ENCODE measurements at regions not wholly inside any gene's neighbourhood (a gene's known extent, or its start where the extent isn't known, plus 50 kb on each side); places are given as distances from the start of the nearest gene placed in this dataset.

DNA sequence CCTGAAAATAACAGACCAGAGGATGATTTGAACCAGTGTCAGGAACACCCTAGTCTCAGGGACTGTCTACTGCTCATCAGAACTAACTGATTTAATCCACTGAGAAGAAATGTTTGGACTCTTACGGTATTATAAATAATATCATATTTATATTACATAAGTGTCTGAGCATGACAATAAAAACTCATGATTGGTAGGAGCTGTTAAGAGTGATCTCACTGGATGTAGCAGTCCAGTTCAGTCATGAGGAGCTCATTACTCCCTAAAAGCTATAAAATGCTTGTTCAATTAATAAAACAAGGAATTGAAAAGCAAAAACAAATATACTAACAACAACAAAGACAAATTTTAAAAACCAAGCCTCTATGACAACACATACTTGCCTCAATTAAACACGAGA, 68.8 kb upstream of the BCL9 start:
- no peak for DNase-seq (ENCODE audit: low spot score)
- Mint-ChIP-seq H3K9me3 (peaks cover 7% of the 10 kb centered on the region; the same call in 1 of the 3 replicates), H3K27ac (no peak overlapping the region), H3K4me3 (no peak overlapping the region), H3K36me3 (ENCODE audit: low read depth) (no peaks in the 10 kb centered on the region), H3K4me1 (no peaks in the 10 kb centered on the region), H3K27me3 (ENCODE audit: insufficient read depth, low read depth, poor library complexity) (peaks cover 1% of the 10 kb centered on the region)
- H3K79me2 ChIP-seq (replicated peaks; ENCODE audit: insufficient read depth), result no peaks in the 10 kb centered on the region
- H3K4me2 ChIP-seq, result no peak overlapping the region
- ATAC-seq, result no peak
- H3K4me3 ChIP-seq, result no peak overlapping the region
- H4K20me1 ChIP-seq (replicated peaks; ENCODE audit: insufficient read depth), result no peaks in the 10 kb centered on the region
- no peaks in the 10 kb centered on the region for H3K36me3 ChIP-seq (ENCODE audit: insufficient read depth)
- no peaks in the 10 kb centered on the region for H3K4me1 ChIP-seq (ENCODE audit: insufficient read depth)
- H3K27ac ChIP-seq (ENCODE audit: low read depth), result no peak overlapping the region
- TF ChIP-seq CREB1 (CRISPR knock-in tag; IDR thresholded peaks at IDR 0.05; ENCODE audit: low read depth) (no peak), EZH2 (IDR thresholded peaks at IDR 0.05; ENCODE audit: low read depth, unreplicated experiment) (no peak), EZH2phosphoT487 (IDR thresholded peaks at IDR 0.05; ENCODE audit: unreplicated experiment) (no peak)
- no peaks in the 10 kb centered on the region for H3F3A ChIP-seq (replicated peaks; ENCODE audit: low read depth)
- H2AFZ ChIP-seq, result no peak overlapping the region
- H3K27me3 ChIP-seq (ENCODE audit: insufficient read depth), result no peaks in the 10 kb centered on the region
- peaks cover 4% of the 10 kb centered on the region; the same call in 1 of the 2 replicates for H3K9me2 ChIP-seq (ENCODE audit: insufficient read depth)

DNA sequence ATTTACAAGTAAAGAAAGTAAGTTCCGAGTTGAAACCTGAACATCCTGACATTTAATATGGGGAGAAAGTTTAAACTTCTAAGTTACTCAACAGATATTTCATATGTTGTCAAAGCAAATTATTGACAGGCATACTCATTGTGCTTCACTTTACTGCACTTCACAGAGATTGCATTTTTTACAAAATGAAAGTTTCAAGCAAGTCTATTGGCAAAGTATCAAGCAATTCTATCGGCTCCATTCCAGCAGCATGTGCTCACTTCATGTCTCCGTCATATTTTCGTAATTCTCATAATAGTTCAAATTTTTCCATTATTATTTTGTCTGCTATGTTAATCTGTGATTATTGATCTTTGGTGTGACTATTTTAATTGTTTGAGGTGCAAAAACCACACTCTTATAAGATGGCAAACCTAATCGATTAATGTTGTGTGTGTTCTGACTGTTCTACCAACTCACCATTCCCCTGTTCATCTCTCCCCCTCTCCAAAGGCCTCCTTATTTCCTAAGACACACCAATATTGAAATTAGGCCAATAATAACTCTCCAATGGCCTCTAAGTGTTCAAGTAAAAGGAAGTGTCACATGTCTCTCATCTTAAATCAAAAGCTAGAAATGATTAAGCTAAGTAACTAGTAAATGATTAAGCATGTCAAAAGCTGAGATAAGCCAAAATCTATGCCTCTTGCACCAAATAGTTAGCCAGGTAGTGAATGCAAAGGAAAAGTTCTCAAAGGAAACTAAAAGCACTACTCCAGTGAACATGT, 68.2 kb upstream of the BCL9 start:
- no peaks in the 10 kb centered on the region for H4K20me1 ChIP-seq (replicated peaks; ENCODE audit: insufficient read depth)
- H3K27ac ChIP-seq (ENCODE audit: low read depth), result no peak overlapping the region
- peaks cover 2% of the 10 kb centered on the region for H3K27me3 Mint-ChIP-seq (ENCODE audit: insufficient read depth, low read depth, poor library complexity)
- H3K4me3 Mint-ChIP-seq, result no peak overlapping the region
- no peaks in the 10 kb centered on the region for H3K36me3 ChIP-seq (ENCODE audit: insufficient read depth)
- ATAC-seq (no peak), DNase-seq (ENCODE audit: low spot score) (no peak)
- H3K9me3 Mint-ChIP-seq, result no peaks in the 10 kb centered on the region
- no peaks in the 10 kb centered on the region for H3K36me3 Mint-ChIP-seq (ENCODE audit: low read depth)
- H3K9me2 ChIP-seq (ENCODE audit: insufficient read depth), result peaks cover 4% of the 10 kb centered on the region; the same call in 1 of the 2 replicates
- H3K27me3 ChIP-seq (ENCODE audit: insufficient read depth), result no peaks in the 10 kb centered on the region
- no peak overlapping the region for H3K27ac Mint-ChIP-seq
- H3K4me1 Mint-ChIP-seq, result no peaks in the 10 kb centered on the region
- H3K4me2 ChIP-seq, result no peak overlapping the region
- H3K4me3 ChIP-seq, result no peak overlapping the region
- H3F3A ChIP-seq (replicated peaks; ENCODE audit: low read depth), result no peaks in the 10 kb centered on the region
- H3K4me1 ChIP-seq (ENCODE audit: insufficient read depth), result no peaks in the 10 kb centered on the region
- H3K79me2 ChIP-seq (replicated peaks; ENCODE audit: insufficient read depth), result no peaks in the 10 kb centered on the region
- H2AFZ ChIP-seq, result no peak overlapping the region
- TF ChIP-seq CREB1 (CRISPR knock-in tag; IDR thresholded peaks at IDR 0.05; ENCODE audit: low read depth), result no peak
- TF ChIP-seq, protein P1, sequence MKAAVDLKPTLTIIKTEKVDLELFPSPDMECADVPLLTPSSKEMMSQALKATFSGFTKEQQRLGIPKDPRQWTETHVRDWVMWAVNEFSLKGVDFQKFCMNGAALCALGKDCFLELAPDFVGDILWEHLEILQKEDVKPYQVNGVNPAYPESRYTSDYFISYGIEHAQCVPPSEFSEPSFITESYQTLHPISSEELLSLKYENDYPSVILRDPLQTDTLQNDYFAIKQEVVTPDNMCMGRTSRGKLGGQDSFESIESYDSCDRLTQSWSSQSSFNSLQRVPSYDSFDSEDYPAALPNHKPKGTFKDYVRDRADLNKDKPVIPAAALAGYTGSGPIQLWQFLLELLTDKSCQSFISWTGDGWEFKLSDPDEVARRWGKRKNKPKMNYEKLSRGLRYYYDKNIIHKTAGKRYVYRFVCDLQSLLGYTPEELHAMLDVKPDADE (IDR thresholded peaks at IDR 0.05), result no peak
- no peak for TF ChIP-seq STAT1 (IDR thresholded peaks at IDR 0.05; ENCODE audit: unreplicated experiment)
- TF ChIP-seq, protein P2, sequence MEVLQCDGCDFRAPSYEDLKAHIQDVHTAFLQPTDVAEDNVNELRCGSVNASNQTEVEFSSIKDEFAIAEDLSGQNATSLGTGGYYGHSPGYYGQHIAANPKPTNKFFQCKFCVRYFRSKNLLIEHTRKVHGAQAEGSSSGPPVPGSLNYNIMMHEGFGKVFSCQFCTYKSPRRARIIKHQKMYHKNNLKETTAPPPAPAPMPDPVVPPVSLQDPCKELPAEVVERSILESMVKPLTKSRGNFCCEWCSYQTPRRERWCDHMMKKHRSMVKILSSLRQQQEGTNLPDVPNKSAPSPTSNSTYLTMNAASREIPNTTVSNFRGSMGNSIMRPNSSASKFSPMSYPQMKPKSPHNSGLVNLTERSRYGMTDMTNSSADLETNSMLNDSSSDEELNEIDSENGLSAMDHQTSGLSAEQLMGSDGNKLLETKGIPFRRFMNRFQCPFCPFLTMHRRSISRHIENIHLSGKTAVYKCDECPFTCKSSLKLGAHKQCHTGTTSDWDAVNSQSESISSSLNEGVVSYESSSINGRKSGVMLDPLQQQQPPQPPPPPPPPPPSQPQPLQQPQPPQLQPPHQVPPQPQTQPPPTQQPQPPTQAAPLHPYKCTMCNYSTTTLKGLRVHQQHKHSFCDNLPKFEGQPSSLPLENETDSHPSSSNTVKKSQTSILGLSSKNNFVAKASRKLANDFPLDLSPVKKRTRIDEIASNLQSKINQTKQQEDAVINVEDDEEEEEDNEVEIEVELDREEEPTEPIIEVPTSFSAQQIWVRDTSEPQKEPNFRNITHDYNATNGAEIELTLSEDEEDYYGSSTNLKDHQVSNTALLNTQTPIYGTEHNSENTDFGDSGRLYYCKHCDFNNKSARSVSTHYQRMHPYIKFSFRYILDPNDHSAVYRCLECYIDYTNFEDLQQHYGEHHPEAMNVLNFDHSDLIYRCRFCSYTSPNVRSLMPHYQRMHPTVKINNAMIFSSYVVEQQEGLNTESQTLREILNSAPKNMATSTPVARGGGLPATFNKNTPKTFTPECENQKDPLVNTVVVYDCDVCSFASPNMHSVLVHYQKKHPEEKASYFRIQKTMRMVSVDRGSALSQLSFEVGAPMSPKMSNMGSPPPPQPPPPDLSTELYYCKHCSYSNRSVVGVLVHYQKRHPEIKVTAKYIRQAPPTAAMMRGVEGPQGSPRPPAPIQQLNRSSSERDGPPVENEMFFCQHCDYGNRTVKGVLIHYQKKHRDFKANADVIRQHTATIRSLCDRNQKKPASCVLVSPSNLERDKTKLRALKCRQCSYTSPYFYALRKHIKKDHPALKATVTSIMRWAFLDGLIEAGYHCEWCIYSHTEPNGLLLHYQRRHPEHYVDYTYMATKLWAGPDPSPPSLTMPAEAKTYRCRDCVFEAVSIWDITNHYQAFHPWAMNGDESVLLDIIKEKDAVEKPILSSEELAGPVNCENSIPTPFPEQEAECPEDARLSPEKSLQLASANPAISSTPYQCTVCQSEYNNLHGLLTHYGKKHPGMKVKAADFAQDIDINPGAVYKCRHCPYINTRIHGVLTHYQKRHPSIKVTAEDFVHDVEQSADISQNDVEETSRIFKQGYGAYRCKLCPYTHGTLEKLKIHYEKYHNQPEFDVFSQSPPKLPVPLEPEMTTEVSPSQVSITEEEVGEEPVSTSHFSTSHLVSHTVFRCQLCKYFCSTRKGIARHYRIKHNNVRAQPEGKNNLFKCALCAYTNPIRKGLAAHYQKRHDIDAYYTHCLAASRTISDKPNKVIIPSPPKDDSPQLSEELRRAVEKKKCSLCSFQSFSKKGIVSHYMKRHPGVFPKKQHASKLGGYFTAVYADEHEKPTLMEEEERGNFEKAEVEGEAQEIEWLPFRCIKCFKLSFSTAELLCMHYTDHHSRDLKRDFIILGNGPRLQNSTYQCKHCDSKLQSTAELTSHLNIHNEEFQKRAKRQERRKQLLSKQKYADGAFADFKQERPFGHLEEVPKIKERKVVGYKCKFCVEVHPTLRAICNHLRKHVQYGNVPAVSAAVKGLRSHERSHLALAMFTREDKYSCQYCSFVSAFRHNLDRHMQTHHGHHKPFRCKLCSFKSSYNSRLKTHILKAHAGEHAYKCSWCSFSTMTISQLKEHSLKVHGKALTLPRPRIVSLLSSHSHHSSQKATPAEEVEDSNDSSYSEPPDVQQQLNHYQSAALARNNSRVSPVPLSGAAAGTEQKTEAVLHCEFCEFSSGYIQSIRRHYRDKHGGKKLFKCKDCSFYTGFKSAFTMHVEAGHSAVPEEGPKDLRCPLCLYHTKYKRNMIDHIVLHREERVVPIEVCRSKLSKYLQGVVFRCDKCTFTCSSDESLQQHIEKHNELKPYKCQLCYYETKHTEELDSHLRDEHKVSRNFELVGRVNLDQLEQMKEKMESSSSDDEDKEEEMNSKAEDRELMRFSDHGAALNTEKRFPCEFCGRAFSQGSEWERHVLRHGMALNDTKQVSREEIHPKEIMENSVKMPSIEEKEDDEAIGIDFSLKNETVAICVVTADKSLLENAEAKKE (CRISPR knock-in tag; IDR thresholded peaks at IDR 0.05), result no peak
- TF ChIP-seq POLR2AphosphoS5 (IDR thresholded peaks at IDR 0.05; ENCODE audit: low read depth), result no peak
- TF ChIP-seq EZH2phosphoT487 (IDR thresholded peaks at IDR 0.05; ENCODE audit: unreplicated experiment), result no peak
- no peak for TF ChIP-seq NANOG (IDR thresholded peaks at IDR 0.05; ENCODE audit: borderline replicate concordance)
- TF ChIP-seq, protein P3, sequence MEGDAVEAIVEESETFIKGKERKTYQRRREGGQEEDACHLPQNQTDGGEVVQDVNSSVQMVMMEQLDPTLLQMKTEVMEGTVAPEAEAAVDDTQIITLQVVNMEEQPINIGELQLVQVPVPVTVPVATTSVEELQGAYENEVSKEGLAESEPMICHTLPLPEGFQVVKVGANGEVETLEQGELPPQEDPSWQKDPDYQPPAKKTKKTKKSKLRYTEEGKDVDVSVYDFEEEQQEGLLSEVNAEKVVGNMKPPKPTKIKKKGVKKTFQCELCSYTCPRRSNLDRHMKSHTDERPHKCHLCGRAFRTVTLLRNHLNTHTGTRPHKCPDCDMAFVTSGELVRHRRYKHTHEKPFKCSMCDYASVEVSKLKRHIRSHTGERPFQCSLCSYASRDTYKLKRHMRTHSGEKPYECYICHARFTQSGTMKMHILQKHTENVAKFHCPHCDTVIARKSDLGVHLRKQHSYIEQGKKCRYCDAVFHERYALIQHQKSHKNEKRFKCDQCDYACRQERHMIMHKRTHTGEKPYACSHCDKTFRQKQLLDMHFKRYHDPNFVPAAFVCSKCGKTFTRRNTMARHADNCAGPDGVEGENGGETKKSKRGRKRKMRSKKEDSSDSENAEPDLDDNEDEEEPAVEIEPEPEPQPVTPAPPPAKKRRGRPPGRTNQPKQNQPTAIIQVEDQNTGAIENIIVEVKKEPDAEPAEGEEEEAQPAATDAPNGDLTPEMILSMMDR (conservative IDR thresholded peaks at IDR 0.05; ENCODE audit: low read depth in 2 of 2), result no peak
- TF ChIP-seq EZH2 (IDR thresholded peaks at IDR 0.05; ENCODE audit: low read depth, unreplicated experiment), result no peak

Data from GM23338 (cell line).